CD4-positive, alpha-beta T cell treated with Interleukin-4 for 1 hour (primary cell): ENCODE measurements at regions not wholly inside any gene's neighbourhood (a gene's known extent, or its start where the extent isn't known, plus 50 kb on each side); places are given as distances from the start of the nearest gene placed in this dataset.
"Not testable (repeated sequence)": the region's sequence is repeated elsewhere in the genome, so short reads cannot be mapped to it uniquely, and the experiment has no call there.

ENCODE experiments used
- DNase-seq, 2 donors: peaks; one replicate each; pipeline ENCODE4 v3.0.0-alpha.2; 2020 to 2022

DNA sequence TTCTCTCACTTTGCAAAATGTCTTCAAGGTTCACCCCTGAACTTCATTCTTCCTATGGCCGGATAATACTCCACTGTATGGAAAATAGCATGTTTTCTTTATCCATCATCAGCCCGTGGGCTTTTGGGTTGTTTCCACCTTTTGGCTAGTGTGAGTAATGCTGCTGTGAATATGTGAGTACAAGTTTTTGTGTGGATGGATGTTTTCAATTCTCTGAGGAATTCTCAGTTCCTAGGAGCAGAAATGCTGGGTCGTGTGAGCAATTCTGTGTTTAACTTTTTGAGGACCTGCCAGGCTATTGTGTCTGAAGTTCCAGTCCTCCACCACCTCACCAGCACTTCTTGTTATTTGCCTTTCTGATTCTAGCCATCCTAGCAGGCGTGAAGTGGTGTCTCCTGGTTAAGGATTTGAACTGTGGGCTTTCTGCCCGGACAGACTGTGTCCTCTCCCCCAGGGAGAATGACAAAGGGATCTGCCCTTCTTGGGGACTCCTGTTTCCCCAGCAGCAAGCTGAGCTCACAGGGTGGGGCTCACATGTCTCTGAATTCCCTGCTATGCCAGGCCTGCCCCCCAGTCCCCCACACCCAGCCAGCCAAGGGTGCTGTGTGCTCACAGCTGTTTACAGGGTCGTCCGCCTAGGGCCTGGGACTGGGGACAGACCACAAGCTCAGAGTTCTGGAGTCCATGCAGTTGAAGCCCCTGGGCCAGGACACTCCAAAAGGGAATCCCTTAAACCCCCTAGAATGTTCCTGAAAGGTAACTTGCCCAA is 92.2 kb upstream of the CIBAR2 start:
- DNase-seq = no peak

DNA sequence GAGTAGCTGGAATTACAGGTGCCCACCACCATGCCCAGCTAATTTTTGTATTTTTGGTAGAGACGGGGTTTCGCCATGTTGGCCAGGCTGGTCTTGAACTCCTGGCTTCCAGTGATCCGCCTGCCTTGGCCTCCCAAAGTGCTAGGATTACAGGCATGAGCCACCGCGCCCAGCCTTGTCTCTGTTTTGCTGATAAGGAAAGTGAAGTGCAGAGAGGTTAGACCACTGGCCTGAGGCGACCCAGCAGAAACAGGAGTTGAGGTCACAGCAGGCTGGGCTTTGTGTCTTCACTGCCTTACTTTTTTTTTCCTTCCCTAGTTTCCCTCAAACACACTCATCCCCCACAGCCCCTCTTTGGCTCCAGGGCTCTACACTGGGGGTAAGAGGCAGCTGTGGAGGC is 93.0 kb upstream of the CIBAR2 start:
- not testable (repeated sequence) for DNase-seq

DNA sequence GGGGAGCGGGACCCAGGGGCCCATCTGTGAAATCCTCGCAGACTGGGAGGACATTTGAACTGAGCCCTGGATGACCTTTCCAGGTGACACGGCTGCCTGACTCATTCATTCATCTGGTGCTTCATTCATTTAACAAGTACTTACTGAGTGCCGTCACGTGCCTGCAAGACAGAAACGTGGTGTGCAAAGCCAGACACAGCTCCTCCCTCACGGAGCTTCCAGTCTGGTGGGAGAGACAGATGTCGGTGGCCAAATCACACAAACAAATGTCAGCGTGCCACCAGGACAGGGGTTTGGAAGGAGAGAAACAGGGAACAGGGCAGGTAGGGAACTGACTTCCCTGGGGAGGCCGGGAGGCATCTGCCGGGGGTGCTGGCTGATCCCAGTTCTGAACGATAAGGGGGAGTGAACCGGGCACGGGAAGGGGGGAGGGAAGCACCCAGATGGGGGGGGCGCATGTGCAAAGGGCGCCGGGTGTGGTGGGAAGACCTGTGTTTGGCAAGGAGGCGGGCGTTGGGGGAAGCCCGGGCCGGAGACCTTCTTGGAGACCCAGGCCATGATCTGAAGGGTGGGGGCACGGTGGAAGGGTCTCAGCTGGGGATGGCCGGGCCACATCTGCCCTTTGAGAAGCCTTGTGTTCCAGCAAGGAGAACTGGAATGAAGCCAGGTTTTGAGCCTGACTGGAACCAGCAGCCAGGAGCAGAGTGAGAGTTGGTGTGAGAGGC is 93.6 kb upstream of the CIBAR2 start:
- no peak for DNase-seq

DNA sequence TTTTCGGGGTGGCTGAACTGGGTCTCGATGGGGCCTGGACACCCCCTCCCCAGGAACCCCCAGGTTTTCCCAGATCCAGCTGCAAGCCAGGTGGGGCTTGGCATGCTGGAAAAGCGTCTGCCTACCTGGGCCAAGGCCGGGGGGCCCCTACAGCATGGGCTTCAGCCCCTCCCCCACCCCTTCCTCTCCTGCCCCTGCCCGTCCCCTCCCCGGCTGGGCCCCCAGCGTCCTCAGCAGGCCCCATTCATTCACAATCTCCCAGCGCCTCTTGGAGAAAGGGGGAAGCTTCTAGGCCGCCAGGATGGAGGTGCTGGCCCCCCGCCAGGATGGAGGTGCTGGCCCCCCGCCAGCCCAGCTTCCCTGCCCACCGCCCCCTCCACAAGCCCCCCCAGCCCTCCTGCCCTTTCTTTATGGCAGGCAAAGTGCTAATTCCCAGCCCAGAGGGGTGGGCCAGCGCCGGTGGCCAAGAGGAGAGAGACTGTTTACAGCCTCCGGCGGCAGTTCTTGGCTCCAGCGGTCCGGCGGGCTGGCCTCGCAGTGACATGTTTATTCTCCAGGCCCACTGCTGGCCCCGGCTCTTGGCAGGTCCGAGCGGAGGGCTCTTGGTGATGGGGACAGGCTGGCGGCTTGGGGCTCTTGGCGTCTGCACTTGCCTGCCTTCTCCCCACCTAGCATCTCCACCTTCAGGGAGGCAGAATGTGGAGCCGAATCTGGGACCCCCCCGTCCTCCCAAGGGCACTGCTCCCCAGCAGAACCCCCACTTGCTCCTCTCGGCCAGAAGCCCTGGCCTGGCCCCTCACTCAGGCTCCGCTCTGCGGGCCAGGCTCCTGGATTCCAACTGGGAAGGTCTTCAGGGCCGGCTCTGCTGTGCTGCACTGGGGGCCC is 94.4 kb upstream of the CIBAR2 start:
- DNase-seq = no peak

DNA sequence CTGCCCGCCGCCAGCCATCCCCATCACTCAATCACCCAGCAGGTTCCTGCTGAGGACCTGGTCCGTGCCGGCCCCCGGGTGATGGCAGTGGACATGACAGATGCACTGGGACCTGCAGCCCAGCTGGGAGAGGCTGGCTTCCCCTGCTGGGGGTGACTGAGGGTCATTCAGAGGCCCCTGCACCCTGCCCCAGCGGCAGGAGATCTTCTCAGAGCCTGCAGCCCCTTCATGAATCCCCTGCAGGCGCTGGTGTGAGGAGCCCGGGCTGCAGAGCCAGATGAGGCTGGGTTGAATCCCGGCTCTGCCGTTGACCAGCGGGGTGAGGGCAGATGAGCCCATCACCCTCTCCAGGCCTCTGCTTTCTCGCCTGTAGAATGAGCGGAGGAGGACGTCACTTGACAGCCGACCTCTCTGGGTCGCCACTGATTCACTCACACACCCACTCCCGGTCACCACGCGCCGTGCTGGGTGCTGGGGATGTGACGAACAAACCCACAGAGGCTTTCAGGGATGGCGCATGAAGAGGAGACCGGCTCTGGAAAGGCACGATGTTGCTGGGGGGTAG is 95.2 kb upstream of the CIBAR2 start:
- no peak for DNase-seq

DNA sequence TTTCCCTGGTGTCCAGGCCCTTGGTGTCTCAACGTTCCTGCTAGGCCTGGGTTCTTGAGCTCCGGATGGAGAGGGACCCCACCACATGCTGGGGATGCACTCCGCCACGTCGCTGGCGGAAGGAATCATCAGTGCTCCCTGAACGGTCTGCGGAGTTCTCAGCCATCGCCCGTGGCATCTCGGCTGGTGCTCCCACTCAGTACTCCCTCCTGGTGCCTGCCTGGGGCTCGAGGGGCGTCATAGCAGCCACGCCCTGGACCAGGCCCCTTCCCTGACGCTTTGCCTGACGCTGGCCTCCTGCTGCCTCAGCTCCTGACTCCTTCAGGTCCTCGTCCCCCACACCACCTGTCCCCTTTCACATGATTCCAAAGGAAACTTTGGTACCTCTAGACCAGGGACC is 95.9 kb upstream of the CIBAR2 start:
- DNase-seq = no peak

DNA sequence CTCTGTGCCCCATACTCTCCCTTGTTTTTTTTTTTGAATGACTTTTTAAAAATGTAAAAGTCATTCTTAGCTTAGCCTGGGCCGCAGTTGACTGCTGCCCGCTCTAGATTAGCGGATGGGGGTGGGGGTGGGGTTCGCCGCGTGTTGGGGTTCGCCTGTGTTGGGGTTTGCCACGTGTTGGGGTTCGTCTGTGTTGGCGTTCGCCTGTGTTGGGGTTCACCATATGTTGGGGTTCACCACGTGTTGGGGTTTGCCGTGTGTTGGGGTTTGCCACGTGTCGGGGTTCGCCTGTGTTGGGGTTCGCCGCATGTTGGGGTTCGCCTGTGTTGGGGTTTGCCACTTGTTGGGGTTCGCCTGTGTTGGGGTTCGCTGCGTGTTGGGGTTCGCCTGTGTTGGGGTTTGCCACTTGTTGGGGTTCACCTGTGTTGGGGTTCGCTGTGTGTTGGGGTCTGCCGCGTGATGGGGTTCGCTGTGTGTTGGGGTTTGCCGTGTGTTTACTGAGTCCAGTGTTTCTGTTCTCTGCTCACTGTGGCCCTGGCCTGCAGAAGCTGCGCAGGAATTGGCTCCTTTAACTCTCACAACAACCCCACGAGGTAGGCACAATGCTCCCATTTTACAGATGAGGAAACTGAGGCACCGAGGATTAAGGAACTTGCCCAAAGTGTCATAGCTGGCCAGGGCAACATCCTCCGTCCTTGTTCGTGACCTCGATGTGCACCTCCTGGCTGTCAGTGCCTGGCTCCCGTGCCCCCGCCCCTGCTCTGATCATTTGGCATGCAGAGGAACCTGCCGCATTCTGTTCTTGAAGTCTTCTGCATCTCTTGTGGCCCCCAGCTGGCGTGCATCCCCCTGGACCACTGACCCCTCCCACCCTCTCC is 96.6 kb upstream of the CIBAR2 start:
- DNase-seq = no peak

DNA sequence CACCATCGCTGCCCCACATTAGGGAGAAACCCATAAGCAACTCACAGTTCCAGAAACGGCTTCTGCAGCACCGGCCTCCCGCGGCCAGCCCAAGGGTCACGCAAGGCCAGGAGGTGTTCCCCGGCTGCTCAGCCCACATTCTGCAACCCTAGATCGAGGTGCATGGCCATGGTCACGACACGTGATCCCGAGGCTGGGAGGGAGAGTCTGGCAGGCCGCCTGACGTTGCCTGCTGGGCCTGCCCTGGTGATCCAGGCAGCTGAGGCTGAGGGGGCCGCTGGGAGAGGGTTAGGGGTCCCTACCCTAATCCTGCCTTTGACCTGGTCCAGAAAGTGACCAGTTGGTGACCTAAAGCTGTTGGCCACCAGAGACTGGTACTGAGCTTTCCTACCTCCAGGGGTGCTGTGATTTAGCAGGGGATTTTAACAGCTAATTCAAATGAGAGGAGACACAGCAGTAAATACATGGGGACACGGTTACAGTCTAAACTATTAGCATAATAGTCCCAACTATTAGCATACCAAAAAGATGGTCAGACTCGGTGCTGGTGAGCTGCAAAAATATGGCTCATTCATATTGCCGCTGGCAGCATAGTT is 97.4 kb upstream of the CIBAR2 start:
- no peak for DNase-seq

DNA sequence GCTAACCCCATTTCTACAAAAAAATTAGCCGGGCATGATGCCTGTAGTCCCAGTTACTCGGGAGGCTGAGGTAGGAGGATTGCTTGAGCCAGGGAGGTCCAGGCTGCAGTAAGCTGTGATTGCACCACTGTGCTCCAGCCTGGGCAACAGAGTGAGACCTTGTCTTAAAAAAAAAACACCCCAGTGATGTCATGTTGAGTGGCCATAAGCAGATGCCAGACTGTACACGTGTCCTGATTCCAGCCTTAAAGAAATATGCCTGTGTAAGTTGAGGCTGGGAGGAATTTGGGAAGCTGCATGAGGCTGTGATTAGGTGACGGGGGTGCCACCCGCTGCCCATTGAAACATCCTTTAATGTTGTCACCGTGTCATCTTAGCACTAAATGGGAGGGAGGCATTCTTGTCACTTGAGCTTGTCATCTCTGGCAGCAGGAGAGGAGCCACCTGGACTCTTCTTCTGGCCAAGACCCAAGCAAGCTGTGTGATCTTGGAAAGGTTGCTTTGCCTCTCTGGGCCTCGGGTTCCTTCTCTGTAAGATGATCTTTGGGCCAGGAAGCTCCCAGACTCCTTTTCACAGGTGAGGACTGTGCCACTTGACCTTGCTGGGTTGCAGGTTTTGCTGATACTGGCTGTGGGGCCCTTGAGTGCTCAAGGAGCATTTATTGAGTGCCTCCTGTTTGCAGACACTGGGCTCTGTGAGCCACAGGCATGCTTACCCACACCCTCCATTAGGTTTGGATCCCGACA is 98.3 kb upstream of the CIBAR2 start:
- DNase-seq = no peak

DNA sequence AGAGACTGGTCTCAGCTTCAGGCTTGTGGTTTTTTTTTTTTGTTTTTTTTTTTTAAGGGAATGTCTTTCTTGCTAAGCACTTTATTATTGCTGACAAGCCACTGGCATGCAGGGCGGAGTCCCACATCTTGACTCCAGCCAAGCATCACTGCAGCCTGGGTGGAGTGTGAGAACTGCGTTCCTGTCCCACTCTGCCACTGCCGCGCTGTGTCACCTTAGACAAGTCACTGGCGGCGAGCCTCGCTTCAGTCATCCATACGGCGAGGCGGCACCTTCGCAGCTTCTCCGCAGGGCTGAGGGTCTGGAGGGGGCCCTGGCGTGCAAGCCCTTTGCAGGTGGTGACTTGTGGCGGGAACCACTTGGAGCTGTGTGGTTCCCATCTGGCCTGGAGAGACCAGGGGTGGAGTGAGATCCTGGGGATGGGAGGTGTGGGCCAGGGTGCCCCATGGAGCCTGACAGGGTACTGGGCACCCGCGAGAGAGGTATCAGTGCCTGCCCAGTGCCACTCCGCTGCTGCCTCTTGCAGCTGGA is 99.1 kb upstream of the CIBAR2 start:
- DNase-seq = no peak

DNA sequence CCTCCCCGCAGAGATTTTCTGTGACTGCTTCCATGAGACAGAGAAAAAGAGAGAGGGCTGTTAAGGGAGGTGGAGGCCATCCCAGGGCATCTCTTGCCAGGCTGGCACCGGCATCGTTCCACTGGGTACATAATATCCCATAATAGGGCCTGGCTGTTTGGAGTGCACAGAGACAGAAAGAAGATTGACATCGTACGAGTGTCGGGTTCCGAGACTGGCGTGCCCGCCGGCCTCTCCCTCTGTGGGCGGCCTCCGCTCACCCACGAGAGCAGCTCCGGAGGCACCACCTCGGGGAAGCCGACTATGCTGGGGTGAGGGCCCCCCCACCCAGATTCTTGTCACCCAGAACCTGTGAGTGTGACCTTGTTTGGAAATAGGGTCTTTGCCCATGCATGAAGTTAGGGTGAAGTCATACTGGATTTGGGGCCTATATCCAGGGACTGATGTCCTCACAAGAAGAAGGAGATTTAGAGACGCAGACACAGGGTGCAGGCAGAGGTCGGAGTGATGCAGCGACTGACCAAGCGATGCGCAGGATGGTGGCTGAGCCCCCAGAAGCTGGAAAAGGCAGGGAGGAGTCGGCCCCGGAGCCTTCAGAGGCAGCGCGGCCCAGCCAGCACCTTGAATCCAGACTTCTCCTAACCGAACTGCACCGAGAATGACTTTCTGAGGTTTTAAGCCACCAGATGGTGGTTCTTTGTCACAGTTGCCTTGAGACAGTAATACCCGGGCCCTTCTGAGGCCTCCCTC is 101.8 kb upstream of the CIBAR2 start:
- DNase-seq = no peak

DNA sequence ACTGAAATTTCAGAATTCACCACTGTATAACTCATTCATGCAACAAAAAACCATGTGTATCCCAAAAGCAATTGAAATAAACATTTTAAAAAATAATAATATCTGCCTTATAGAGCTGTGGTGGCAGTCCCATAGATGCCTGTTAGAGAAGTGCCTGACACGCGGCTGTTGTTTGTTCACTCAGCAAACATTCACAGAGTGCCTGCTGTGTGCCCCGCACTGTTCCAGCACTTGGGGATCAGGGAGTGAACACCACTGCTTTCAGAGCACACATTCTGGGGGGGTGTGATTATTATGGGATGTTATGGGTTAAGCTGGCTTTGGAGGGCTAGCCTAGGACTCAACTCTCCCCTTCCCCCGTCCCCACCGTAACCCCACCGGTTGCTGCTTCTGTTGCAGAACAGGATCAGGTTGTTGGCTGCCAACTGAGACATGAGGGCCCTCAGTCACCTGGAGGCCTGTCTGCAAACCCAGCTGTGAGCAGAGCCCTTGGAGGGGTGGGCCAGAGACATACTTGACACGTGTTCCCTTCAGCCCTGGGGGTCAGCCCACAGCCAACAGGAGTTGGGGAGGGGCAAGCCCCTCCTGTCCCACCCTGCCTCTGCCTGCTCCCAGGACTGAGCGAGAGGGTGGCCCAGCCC is 103.3 kb upstream of the CIBAR2 start:
- no peak for DNase-seq

DNA sequence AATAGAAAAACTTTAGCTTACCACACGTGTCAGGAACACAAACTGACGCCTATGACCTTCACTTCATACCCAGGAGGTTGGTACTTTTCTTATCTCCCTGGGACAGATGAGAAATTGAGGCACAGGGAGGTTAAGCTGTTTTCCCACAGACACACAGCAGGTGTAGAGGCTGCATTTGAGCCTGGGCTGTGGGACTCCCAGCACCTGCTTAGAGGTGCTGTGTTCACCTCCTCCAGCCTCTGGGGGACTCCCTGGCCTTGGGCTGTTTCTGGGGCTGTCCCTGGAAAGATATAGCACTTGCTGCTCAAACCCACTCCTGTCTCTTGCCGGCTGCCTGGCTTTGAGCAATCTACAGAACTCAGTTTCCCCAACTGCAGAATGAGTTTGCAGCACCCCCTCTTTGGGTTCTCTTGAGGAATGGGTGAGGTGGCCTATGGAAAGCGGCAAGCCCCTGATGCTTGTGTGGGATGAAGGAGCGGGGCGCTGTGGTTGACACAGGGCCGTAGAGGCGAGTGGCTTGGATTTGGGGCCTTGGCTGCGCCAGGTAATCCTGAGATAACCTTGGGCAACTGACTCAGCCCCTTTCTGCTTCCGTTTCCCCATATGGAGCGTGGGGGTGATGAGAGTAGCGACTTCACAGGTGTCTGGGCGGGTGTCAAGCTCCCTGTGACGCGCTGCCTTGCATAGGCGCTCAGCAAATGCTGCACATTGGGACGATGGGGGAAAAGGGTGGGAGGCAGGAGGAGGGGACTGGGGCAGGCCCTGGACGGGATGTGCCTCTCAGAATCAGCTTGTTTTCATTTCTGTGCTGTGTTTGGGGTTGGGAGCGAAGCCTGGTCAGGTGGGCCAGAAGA is 104.5 kb upstream of the CIBAR2 start:
- DNase-seq = no peak

DNA sequence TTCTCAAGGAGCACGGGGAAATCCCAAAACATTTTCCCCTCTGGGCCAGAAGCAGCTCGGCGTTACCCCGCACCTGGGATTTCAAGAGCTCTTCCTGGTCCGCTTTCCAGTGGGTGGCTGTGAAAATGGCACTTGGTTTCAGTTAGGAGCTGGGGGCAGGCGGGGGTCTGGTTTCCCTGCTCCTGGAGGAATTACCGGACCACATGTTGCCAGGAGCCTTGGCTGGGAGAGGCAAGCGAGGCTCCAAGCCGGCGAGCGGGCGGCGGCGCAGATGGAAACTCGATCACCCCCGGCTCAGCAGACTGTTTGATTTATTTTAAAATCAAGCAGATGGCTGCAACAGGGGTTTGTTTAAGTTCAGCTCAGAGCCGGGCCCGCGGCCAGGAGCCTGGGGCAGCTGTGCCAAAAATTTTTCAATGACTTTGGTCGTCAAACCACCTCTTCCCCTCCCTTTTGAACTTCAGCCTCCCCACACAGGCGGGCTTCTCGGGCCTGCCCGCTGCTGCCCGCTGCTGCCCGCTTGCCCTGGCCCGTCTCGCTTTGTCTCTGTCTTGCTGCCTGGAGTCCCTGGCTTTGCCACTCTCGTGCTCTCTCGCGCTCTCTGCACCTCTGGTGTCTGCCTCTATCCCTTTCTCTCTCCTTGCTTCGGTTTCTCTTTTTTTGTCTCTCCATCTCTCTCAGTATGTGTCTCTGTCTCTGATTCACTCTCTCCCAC is 108.0 kb upstream of the CIBAR2 start:
- no peak for DNase-seq

DNA sequence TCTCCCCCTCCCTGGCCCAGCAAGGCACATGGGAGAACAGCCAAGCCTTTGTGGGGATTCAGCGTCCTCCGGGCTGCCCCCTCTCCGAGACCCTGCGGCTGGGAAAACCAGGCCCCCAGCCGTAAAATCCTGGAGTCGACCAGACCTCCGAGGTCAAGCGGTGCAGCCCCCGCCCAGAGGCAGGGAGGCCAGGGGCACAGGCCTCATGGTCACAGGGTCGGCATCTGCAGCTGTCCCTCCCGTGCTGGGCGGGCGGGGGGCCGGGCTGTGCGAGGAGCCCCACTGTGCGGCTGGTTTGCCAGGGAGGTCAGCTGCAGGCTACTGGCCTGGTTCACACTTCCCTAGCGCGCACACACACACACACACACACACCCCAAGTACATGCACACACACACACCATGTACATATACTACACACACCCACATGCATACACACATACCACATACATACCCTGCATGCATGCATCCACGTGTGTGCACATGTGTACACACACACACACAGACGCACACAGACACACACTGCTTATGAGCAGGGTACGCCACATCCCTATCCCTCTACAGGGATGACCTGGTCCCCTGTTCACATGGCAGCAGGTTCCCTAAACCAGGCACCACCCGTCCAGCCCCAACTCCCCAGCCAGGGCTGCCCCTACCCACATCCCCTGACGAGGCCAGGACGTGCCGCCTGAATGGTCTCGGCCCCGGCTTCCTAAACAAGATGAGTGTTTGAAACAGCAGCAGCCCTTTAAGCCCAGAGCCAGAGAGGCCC is 108.9 kb upstream of the CIBAR2 start:
- no peak for DNase-seq

DNA sequence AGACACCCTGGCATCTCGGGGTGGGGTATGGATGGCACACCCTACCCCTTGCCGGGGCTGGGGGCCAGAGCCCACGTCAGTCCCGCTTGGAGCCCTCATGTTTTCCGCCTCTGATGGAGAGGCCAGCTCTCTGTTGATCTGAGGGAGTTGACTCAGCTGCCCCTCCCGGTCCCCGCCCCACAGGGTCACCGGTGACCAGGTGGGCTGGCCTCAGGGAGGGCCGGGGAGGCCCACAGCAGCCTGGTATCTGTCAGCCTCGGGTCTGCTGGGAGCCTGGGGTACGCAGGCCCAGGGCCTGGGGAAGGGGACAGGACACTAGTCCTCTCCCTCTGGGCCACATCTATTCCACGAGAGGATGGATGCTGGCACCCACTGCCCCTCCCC is 109.5 kb upstream of the CIBAR2 start:
- DNase-seq = no peak
